ENCODE measurements at regions not wholly inside any gene's neighbourhood (a gene's known extent, or its start where the extent isn't known, plus 50 kb on each side); places are given as distances from the start of the nearest gene placed in this dataset.

- CTCF ChIA-PET (ENCODE audit: low intra/inter-chr PET ratio): no interaction called here
- H3K27me3 ChIP-seq (ENCODE audit: control insufficient read depth in 2 of 2, insufficient read depth in 2 of 2, low read length in 2 of 2): no peaks in the 10 kb centered on the region
- intact Hi-C loops (cut with micrococcal nuclease) (loop anchor here (5.0 kb wide), 1 partner anchor 71 kb away; the partner anchor contains the start of gene KIT), in situ Hi-C loops (cut with MboI) (no loop called here)
- peaks cover 0 to 44% of the 10 kb centered on the region in 2 experiments; a peak in 4 of 5 replicates for H3K4me1 ChIP-seq (replicated peaks in 1 of 2; ENCODE audit: control insufficient read depth in 2 of 2, insufficient read depth in 2 of 2, low read length in 2 of 2)
- no TSS peak for BruUV-seq (replicated peaks)
- H4K20me1 ChIP-seq (replicated peaks; ENCODE audit: control insufficient read depth, insufficient read depth, low read length): no peaks in the 10 kb centered on the region
- peak overlapping the region; percentile 38; the same call in 1 of the 2 replicates for H3K4me2 ChIP-seq (ENCODE audit: insufficient read depth, low read length)
- no peak overlapping the region for H3K4me3 ChIP-seq
- no peak overlapping the region for H3K9ac ChIP-seq (ENCODE audit: insufficient read depth in 1 of 2, low read depth in 2 of 2, low read length in 2 of 2)
- ATAC-seq (peak; percentile 72), FAIRE-seq (peak; percentile 68), DNase-seq (ENCODE audit: extremely low read depth in 1 of 4, low spot score in 3 of 4) (peak in 2 of 4 experiments; percentile 28 to 59)
- H3K9me3 ChIP-seq (replicated peaks; ENCODE audit: control insufficient read depth, insufficient read depth, low read depth, low read length): no peaks in the 10 kb centered on the region
- H3K79me2 ChIP-seq (ENCODE audit: control insufficient read depth, insufficient read depth, low read length): no peaks in the 10 kb centered on the region
- 15% methylated on average over 5 of the region's 5 CpGs for WGBS (ENCODE audit: insufficient coverage, low coverage, missing lambda C conversion rate)
- no peaks in the 10 kb centered on the region for H3K9me1 ChIP-seq (ENCODE audit: control insufficient read depth, insufficient read depth, low read length)
- POLR2A ChIA-PET: interaction anchor here (0.6 to 1.2 kb wide), 4 partner anchors 15 to 71 kb away, joined by 3 read pairs; partner anchors contain the start of gene KIT
- H3K27ac ChIP-seq (ENCODE audit: extremely low read depth, low read depth, low read length): peak overlapping the region; percentile 67
- no peaks in the 10 kb centered on the region; the same call in 2 of the 3 replicates for H3K36me3 ChIP-seq (ENCODE audit: control insufficient read depth, insufficient read depth, low read length)
- peak overlapping the region; percentile 67 for H2AFZ ChIP-seq (ENCODE audit: low read depth, low read length)
- TF ChIP-seq NFIC (IDR thresholded peaks at IDR 0.05) (peak; percentile 75), ZNF592 (IDR thresholded peaks at IDR 0.05) (peak; percentile 33; the same call in 1 of the 2 replicates), MGA (IDR thresholded peaks at IDR 0.05) (peak; percentile 26; the same call in 1 of the 2 replicates), ZBTB17 (CRISPR knock-in tag; IDR thresholded peaks at IDR 0.05) (0 out of 2 replicates have a peak, but pooled peaks have one; percentile 23), ZNF766 (CRISPR knock-in tag; conservative IDR thresholded peaks at IDR 0.05) (peak; percentile 56; the same call in 1 of the 2 replicates), BCOR (IDR thresholded peaks at IDR 0.05) (no peak)
Measured at GRCh38 chr4:54586320-54586955, 71.3 kb upstream of the KIT start.
